ENCODE measurements at regions not wholly inside any gene's neighbourhood (a gene's known extent, or its start where the extent isn't known, plus 50 kb on each side); places are given as distances from the start of the nearest gene placed in this dataset.

GRCh38 chr3:194906229-194906629 is 220.5 kb downstream of the FAM43A start:
- TF ChIP-seq EP300 (IDR thresholded peaks at IDR 0.05; ENCODE audit: borderline replicate concordance): no peak

DNA sequence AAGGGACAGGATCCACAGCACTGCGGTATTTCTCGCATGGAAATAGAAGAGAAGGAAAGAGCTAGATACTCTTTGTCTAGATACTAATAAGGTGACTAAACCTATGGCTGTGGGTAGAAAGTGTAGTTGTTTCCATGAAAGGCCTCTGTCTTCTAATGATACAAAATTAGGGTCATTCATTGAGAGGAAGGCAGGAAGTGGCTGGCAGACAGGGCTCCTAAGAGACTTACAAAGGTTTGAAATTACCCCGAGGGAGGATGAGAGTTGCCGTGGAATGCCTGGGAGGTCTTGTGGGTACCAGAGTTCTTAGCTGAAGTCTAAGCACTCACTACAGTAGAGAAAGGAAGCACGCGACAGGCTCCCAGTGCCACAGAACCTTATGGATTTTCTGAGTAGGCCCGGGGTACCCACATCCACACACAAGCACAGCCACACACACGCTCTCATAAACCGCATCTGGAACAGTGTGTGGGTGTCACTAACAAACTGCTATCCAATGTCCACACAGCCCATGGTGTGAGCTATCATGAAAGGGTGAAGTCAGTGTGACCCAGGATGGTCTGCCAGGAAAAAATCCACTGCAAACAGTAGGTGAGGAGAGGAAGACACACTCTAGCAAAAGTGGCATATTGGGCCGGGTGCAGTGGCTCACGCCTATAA is 221.4 kb downstream of the FAM43A start:
- TF ChIP-seq EGR1 (IDR thresholded peaks at IDR 0.05) (no peak), TAF1 (IDR thresholded peaks at IDR 0.05; ENCODE audit: low read depth) (no peak), RAD21 (IDR thresholded peaks at IDR 0.05; ENCODE audit: low read depth) (no peak), CEBPB (IDR thresholded peaks at IDR 0.05) (no peak), CREB1 (IDR thresholded peaks at IDR 0.05; ENCODE audit: low read depth) (no peak), ZBTB7A (IDR thresholded peaks at IDR 0.05; ENCODE audit: low read depth) (no peak), TEAD4 (IDR thresholded peaks at IDR 0.05) (no peak), YY1 (IDR thresholded peaks at IDR 0.05; ENCODE audit: low read depth) (no peak), FOXM1 (IDR thresholded peaks at IDR 0.05; ENCODE audit: borderline replicate concordance, low read depth) (no peak), REST (IDR thresholded peaks at IDR 0.05; ENCODE audit: low read depth) (no peak), EP300 (IDR thresholded peaks at IDR 0.05; ENCODE audit: borderline replicate concordance) (no peak), NFIC (IDR thresholded peaks at IDR 0.05) (no peak), TCF12 (IDR thresholded peaks at IDR 0.05; ENCODE audit: low read depth) (no peak)
- TF ChIP-seq, protein P1, sequence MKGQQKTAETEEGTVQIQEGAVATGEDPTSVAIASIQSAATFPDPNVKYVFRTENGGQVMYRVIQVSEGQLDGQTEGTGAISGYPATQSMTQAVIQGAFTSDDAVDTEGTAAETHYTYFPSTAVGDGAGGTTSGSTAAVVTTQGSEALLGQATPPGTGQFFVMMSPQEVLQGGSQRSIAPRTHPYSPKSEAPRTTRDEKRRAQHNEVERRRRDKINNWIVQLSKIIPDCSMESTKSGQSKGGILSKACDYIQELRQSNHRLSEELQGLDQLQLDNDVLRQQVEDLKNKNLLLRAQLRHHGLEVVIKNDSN (IDR thresholded peaks at IDR 0.05): no peak
- TF ChIP-seq, protein P2, sequence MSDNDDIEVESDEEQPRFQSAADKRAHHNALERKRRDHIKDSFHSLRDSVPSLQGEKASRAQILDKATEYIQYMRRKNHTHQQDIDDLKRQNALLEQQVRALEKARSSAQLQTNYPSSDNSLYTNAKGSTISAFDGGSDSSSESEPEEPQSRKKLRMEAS (IDR thresholded peaks at IDR 0.05): no peak

- TF ChIP-seq YY1 (IDR thresholded peaks at IDR 0.05; ENCODE audit: low read depth) (no peak), ZBTB7A (IDR thresholded peaks at IDR 0.05; ENCODE audit: low read depth) (no peak), NFIC (IDR thresholded peaks at IDR 0.05) (no peak), CREB1 (IDR thresholded peaks at IDR 0.05; ENCODE audit: low read depth) (no peak), FOXM1 (IDR thresholded peaks at IDR 0.05; ENCODE audit: borderline replicate concordance, low read depth) (no peak), CEBPB (IDR thresholded peaks at IDR 0.05) (no peak), EGR1 (IDR thresholded peaks at IDR 0.05) (no peak), TCF12 (IDR thresholded peaks at IDR 0.05; ENCODE audit: low read depth) (no peak)
These were observed 222.1 kb downstream of the FAM43A start for GRCh38 chr3:194907811-194908210.

DNA sequence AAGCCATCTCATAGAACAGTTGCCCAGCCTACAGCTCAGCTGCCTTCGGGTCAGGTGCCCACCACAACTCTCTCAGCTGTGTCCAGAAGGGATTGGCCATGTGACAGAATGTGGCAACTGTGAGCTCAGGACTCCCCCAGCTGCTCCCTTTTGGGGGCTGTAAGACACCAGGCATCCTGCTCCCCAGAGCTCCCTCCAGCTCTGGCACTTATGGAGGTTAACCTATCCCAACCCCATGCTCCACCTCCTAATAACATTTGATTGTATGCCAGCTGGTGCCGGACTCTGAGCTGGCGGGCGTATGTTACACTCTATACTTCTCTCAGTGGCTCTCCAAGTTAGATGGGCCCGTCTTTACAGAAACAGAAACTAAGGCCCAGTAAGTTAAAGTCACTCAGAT is 222.8 kb downstream of the FAM43A start:
- TF ChIP-seq NFIC (IDR thresholded peaks at IDR 0.05) (no peak), CREB1 (IDR thresholded peaks at IDR 0.05; ENCODE audit: low read depth) (no peak), FOXM1 (IDR thresholded peaks at IDR 0.05; ENCODE audit: borderline replicate concordance, low read depth) (no peak), YY1 (IDR thresholded peaks at IDR 0.05; ENCODE audit: low read depth) (no peak), EP300 (IDR thresholded peaks at IDR 0.05; ENCODE audit: borderline replicate concordance) (no peak), CEBPB (IDR thresholded peaks at IDR 0.05) (no peak), RAD21 (IDR thresholded peaks at IDR 0.05; ENCODE audit: low read depth) (no peak), ZBTB7A (IDR thresholded peaks at IDR 0.05; ENCODE audit: low read depth) (no peak), TEAD4 (IDR thresholded peaks at IDR 0.05) (no peak)
- TF ChIP-seq, protein P1 (IDR thresholded peaks at IDR 0.05): no peak
- TF ChIP-seq, protein P2 (IDR thresholded peaks at IDR 0.05): no peak

DNA sequence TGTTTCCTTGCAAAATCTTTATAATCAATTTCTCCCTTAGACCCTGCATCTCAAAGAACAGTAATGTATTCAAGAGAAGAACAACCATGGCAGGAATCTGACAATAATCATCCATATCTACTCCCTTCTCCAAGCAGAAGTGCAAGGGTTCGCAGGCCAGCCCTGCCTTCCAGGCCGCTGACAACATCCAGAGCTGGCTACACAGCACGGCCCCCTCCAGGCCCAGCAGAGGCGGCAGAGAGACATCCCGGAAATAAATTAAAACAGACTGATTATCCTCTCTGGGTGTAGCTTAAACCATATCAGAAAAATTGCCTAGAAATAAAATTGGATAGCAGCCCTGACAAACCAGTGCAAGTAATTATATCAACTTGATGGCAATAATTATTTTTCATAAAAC is 223.3 kb downstream of the FAM43A start:
- TF ChIP-seq TEAD4 (IDR thresholded peaks at IDR 0.05) (no peak), EGR1 (IDR thresholded peaks at IDR 0.05) (no peak), FOXM1 (IDR thresholded peaks at IDR 0.05; ENCODE audit: borderline replicate concordance, low read depth) (no peak)

- TF ChIP-seq, protein P1 (IDR thresholded peaks at IDR 0.05): no peak
- TF ChIP-seq RAD21 (IDR thresholded peaks at IDR 0.05; ENCODE audit: low read depth) (no peak), EGR1 (IDR thresholded peaks at IDR 0.05) (no peak), FOXM1 (IDR thresholded peaks at IDR 0.05; ENCODE audit: borderline replicate concordance, low read depth) (no peak), TCF12 (IDR thresholded peaks at IDR 0.05; ENCODE audit: low read depth) (no peak), YY1 (IDR thresholded peaks at IDR 0.05; ENCODE audit: low read depth) (no peak), ZBTB7A (IDR thresholded peaks at IDR 0.05; ENCODE audit: low read depth) (no peak), TAF1 (IDR thresholded peaks at IDR 0.05; ENCODE audit: low read depth) (no peak), EP300 (IDR thresholded peaks at IDR 0.05; ENCODE audit: borderline replicate concordance) (no peak), REST (IDR thresholded peaks at IDR 0.05; ENCODE audit: low read depth) (no peak), NFIC (IDR thresholded peaks at IDR 0.05) (no peak), CEBPB (IDR thresholded peaks at IDR 0.05) (no peak), CREB1 (IDR thresholded peaks at IDR 0.05; ENCODE audit: low read depth) (no peak), TEAD4 (IDR thresholded peaks at IDR 0.05) (no peak)
- TF ChIP-seq, protein P2 (IDR thresholded peaks at IDR 0.05): no peak
These were observed 224.8 kb downstream of the FAM43A start for GRCh38 chr3:194910414-194910984.
